GM23338 (cell line): ENCODE measurements at regions not wholly inside any gene's neighbourhood (a gene's known extent, or its start where the extent isn't known, plus 50 kb on each side); places are given as distances from the start of the nearest gene placed in this dataset.

Experiments used
- ATAC-seq: fragments of 200-7000 bp; cut with Tn5 transposase; 3 replicates; pipeline ENCODE4 v1.9.1; 2020
- DNase-seq: peaks from one replicate; pipeline ENCODE4 v3.0.0-alpha.2; 2015; ENCODE audit warnings: low spot score
- H2AFZ ChIP-seq: fragments of 200-600 bp; sonication (generic); 2 replicates; pipeline ENCODE4 v1.8.0; 2016; ENCODE audit warnings: antibody characterized with exemption, mild to moderate bottlenecking, moderate library complexity
- H3F3A ChIP-seq: fragments of 200-600 bp; sonication (generic); replicated peaks from 2 replicates; pipeline ENCODE4 v1.8.0; 2017; ENCODE audit warnings: antibody characterized with exemption, mixed run types, low read depth
- H3K27ac ChIP-seq: fragments of 200-600 bp; sonication (generic); 2 replicates; pipeline ENCODE4 v1.6.1; 2016; ENCODE audit warnings: low read depth
- H3K27me3 ChIP-seq: fragments of 200-600 bp; sonication (generic); 2 replicates; pipeline ENCODE4 v1.8.0; 2016; ENCODE audit warnings: mild to moderate bottlenecking, mixed run types, moderate library complexity; ENCODE audit not compliant: insufficient read depth
- H3K36me3 ChIP-seq: fragments of 200-600 bp; sonication (generic); 2 replicates; pipeline ENCODE4 v1.8.0; 2016; ENCODE audit warnings: mild to moderate bottlenecking; ENCODE audit not compliant: insufficient read depth
- H3K4me1 ChIP-seq: fragments of 200-600 bp; sonication (generic); 2 replicates; pipeline ENCODE4 v1.8.0; 2016; ENCODE audit warnings: mild to moderate bottlenecking, moderate library complexity; ENCODE audit not compliant: insufficient read depth
- H3K4me2 ChIP-seq: fragments of 200-600 bp; sonication (generic); 2 replicates; pipeline ENCODE4 v1.7.1; 2017; ENCODE audit warnings: mixed run types
- H3K4me3 ChIP-seq: fragments of 200-600 bp; sonication (generic); 2 replicates; pipeline ENCODE4 v1.6.1; 2016; ENCODE audit warnings: mixed run types
- H3K79me2 ChIP-seq: fragments of 200-600 bp; sonication (generic); replicated peaks from 2 replicates; pipeline ENCODE4 v1.8.0; 2017; ENCODE audit warnings: mild to moderate bottlenecking; ENCODE audit not compliant: insufficient read depth
- H3K9me2 ChIP-seq: fragments of 200-600 bp; sonication (generic); 2 replicates; pipeline ENCODE4 v1.8.0; 2017; ENCODE audit not compliant: insufficient read depth
- H4K20me1 ChIP-seq: fragments of 200-600 bp; sonication (generic); replicated peaks from 2 replicates; pipeline ENCODE4 v1.8.0; 2017; ENCODE audit warnings: mild to moderate bottlenecking; ENCODE audit not compliant: insufficient read depth
- H3K27ac Mint-ChIP-seq: 2 replicates; pipeline ENCODE4 v1.8.0; 2020; ENCODE audit warnings: inconsistent platforms, mild to moderate bottlenecking, moderate library complexity, mixed read lengths
- H3K27me3 Mint-ChIP-seq: 3 replicates; pipeline ENCODE4 v1.8.0; 2022; ENCODE audit warnings: low read depth, mild to moderate bottlenecking, moderate library complexity, mixed read lengths, inconsistent platforms; ENCODE audit not compliant: insufficient read depth, poor library complexity
- H3K36me3 Mint-ChIP-seq: 3 replicates; pipeline ENCODE4 v1.8.0; 2021; ENCODE audit warnings: low read depth, mild to moderate bottlenecking, inconsistent platforms, moderate library complexity, mixed read lengths
- H3K4me1 Mint-ChIP-seq: 3 replicates; pipeline ENCODE4 v1.8.0; 2020; ENCODE audit warnings: mild to moderate bottlenecking, inconsistent platforms, mixed read lengths
- H3K4me3 Mint-ChIP-seq: 3 replicates; pipeline ENCODE4 v1.8.0; 2021; ENCODE audit warnings: moderate library complexity, mild to moderate bottlenecking, inconsistent platforms, mixed read lengths
- H3K9me3 Mint-ChIP-seq: 3 replicates; pipeline ENCODE4 v1.8.0; 2020; ENCODE audit warnings: moderate library complexity, mild to moderate bottlenecking, inconsistent platforms, mixed read lengths
- CREB1 ChIP-seq: fragments of 250-450 bp; sonication (Bioruptor Pico); IDR thresholded peaks from 2 replicates; pipeline ENCODE4 v1.5.0; 2020; ENCODE audit warnings: low read depth, mild to moderate bottlenecking, moderate library complexity
- CTCF ChIP-seq, 2 experiments: fragments of 200-600 bp in 1 of 2; sonication (generic) in 1 of 2; conservative IDR thresholded peaks; 2 replicates each; pipeline versions ENCODE4 v1.5.1 to v1.6.1; 2016 to 2017; ENCODE audit warnings: antibody characterized with exemption in 2 of 2, low read depth in 2 of 2, mild to moderate bottlenecking in 2 of 2, moderate library complexity in 1 of 2
- EZH2 ChIP-seq: fragments of 200-600 bp; sonication (generic); IDR thresholded peaks from one replicate; pipeline ENCODE4 v1.8.0; 2017; ENCODE audit warnings: antibody characterized with exemption, mild to moderate bottlenecking, low read depth; ENCODE audit not compliant: unreplicated experiment
- EZH2phosphoT487 ChIP-seq: fragments of 200-600 bp; sonication (generic); IDR thresholded peaks from one replicate; pipeline ENCODE4 v1.8.1; 2018; ENCODE audit warnings: antibody characterized with exemption; ENCODE audit not compliant: unreplicated experiment
- JUNB ChIP-seq: IDR thresholded peaks from one replicate; pipeline ENCODE4 v1.6.1; 2016; ENCODE audit warnings: antibody characterized with exemption; ENCODE audit not compliant: unreplicated experiment
- NANOG ChIP-seq: IDR thresholded peaks from 2 replicates; pipeline ENCODE4 v1.6.1; 2016; ENCODE audit warnings: antibody characterized with exemption, borderline replicate concordance
- POLR2AphosphoS5 ChIP-seq: IDR thresholded peaks from 2 replicates; pipeline ENCODE4 v1.6.1; 2016; ENCODE audit warnings: antibody characterized with exemption, low read depth
- REST ChIP-seq: IDR thresholded peaks from one replicate; pipeline ENCODE4 v1.6.1; 2018; ENCODE audit warnings: antibody characterized with exemption; ENCODE audit not compliant: unreplicated experiment
- STAT1 ChIP-seq: IDR thresholded peaks from one replicate; pipeline ENCODE4 v1.6.1; 2016; ENCODE audit warnings: antibody characterized with exemption; ENCODE audit not compliant: unreplicated experiment
- ZNF114 ChIP-seq: fragments of 250-450 bp; sonication (Bioruptor Pico); IDR thresholded peaks from 2 replicates; pipeline ENCODE4 v1.5.0; 2020; ENCODE audit warnings: mild to moderate bottlenecking, moderate library complexity
- ZNF331 ChIP-seq: fragments of 250-450 bp; sonication (Bioruptor Pico); IDR thresholded peaks from 2 replicates; pipeline ENCODE4 v1.5.0; 2020; ENCODE audit warnings: low read depth, mild to moderate bottlenecking, moderate library complexity
- ZNF462 ChIP-seq: fragments of 250-450 bp; sonication (Bioruptor Pico); IDR thresholded peaks from 2 replicates; pipeline ENCODE4 v1.5.0; 2020; ENCODE audit warnings: mild to moderate bottlenecking, moderate library complexity
- TF ChIP-seq, protein P1 (sequence below): IDR thresholded peaks from 2 replicates; pipeline ENCODE4 v1.6.1; 2016; ENCODE audit warnings: antibody characterized with exemption

DNA sequence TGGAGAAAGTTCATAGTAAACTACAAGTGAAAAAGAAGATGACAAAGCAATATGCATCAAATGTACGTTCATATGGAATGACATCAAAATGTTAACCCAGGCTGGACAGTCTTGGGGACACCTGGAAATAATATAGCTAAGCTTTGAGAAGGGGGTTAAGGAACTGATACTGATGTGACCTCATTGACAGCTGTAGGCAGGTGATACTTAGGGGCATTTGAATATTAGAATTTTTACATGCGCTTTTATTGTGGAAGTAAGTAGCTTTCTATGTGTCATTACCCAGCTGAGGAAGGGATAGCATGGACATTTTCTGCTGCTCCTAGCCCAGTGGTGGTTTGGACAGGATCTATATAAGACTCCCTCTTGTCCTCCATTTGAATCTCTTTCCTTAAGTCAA, 299.7 kb downstream of the CWC27 start:
- Histone ChIP-seq H3F3A (no peaks in the 10 kb centered on the region), H3K4me3 (no peak overlapping the region), H3K4me1 (0 out of 2 replicates have a peak, but pooled peaks cover 3% of the 10 kb centered on the region), H3K9me2 (peaks cover 3% of the 10 kb centered on the region; the same call in 1 of the 2 replicates), H4K20me1 (no peaks in the 10 kb centered on the region), H3K4me2 (no peak overlapping the region), H2AFZ (no peak overlapping the region), H3K36me3 (no peaks in the 10 kb centered on the region), H3K79me2 (no peaks in the 10 kb centered on the region), H3K27ac (no peak overlapping the region), H3K27me3 (no peaks in the 10 kb centered on the region)
- H3K4me1 Mint-ChIP-seq, result peaks cover 15% of the 10 kb centered on the region
- H3K9me3 Mint-ChIP-seq, result no peaks in the 10 kb centered on the region
- no peak overlapping the region for H3K4me3 Mint-ChIP-seq
- TF ChIP-seq ZNF462 (CRISPR knock-in tag) (no peak), CTCF (conservative IDR thresholded peaks at IDR 0.05; ENCODE audit: low read depth in 2 of 2) (no peak), ZNF114 (CRISPR knock-in tag) (no peak), CREB1 (CRISPR knock-in tag) (no peak), ZNF331 (no peak), JUNB (no peak), EZH2 (no peak), EZH2phosphoT487 (no peak), REST (no peak), NANOG (no peak), STAT1 (no peak), POLR2AphosphoS5 (no peak)
- TF ChIP-seq, protein P1, sequence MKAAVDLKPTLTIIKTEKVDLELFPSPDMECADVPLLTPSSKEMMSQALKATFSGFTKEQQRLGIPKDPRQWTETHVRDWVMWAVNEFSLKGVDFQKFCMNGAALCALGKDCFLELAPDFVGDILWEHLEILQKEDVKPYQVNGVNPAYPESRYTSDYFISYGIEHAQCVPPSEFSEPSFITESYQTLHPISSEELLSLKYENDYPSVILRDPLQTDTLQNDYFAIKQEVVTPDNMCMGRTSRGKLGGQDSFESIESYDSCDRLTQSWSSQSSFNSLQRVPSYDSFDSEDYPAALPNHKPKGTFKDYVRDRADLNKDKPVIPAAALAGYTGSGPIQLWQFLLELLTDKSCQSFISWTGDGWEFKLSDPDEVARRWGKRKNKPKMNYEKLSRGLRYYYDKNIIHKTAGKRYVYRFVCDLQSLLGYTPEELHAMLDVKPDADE, result no peak
- ATAC-seq, result no peak
- no peaks in the 10 kb centered on the region for H3K36me3 Mint-ChIP-seq
- H3K27ac Mint-ChIP-seq, result no peak overlapping the region
- H3K27me3 Mint-ChIP-seq, result peaks cover 9% of the 10 kb centered on the region
- no peak for DNase-seq
